AG09319 (cell line): ENCODE measurements at regions not wholly inside any gene's neighbourhood (a gene's known extent, or its start where the extent isn't known, plus 50 kb on each side); places are given as distances from the start of the nearest gene placed in this dataset.

Experiments
- DNase-seq: peaks from one replicate; pipeline ENCODE4 v3.0.0-alpha.2; 2010; ENCODE audit warnings: low read depth; ENCODE audit errors: extremely low read depth
- TF ChIP-seq, protein P1 (sequence below): IDR thresholded peaks from 2 replicates; pipeline ENCODE4 v1.5.1; 2011; ENCODE audit warnings: low read depth, mild to moderate bottlenecking, inconsistent platforms, low read length, moderate library complexity

DNA sequence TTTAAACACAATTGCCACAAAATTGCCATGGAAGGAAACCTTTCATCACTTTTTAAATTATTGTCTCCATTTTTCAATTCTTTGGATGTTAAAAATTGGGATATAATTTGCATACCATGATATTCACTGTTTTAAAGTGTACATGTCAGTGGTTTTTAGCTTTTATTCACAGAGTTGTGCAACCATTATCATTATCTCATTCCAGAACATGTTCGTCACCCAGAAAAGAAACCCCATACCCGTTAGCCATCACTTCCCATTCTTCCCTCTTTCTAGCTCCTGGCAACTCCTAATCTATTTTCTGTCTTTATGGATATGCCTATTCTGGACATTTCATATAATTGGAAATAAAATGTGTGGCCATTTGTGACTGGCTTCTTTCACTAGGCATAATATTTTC lies 260.3 kb upstream of the FERD3L start:
- DNase-seq: peak; percentile 3
- TF ChIP-seq, protein P1, sequence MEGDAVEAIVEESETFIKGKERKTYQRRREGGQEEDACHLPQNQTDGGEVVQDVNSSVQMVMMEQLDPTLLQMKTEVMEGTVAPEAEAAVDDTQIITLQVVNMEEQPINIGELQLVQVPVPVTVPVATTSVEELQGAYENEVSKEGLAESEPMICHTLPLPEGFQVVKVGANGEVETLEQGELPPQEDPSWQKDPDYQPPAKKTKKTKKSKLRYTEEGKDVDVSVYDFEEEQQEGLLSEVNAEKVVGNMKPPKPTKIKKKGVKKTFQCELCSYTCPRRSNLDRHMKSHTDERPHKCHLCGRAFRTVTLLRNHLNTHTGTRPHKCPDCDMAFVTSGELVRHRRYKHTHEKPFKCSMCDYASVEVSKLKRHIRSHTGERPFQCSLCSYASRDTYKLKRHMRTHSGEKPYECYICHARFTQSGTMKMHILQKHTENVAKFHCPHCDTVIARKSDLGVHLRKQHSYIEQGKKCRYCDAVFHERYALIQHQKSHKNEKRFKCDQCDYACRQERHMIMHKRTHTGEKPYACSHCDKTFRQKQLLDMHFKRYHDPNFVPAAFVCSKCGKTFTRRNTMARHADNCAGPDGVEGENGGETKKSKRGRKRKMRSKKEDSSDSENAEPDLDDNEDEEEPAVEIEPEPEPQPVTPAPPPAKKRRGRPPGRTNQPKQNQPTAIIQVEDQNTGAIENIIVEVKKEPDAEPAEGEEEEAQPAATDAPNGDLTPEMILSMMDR: no peak

DNA sequence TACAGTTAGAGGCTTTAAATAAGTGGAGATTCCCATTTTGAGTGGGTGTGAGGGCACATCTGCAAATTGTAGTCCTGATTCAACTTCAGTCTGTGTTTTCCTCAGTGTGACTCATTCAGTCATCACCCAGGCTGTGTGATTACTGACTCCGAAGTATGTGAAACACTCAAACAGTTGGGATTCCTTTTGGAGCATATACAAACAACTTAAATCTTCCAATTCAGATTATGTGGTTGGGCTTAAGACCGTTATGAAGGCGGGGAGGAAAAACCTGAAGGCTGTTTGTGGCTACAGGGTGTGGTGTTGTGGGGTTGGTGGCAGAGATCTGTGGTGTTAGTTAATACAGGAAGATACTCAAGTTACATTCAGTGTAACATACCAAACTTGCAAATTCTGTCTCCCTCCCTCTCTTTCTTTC lies 259.7 kb upstream of the FERD3L start:
- DNase-seq: peak; percentile 89
- TF ChIP-seq, protein P1: no peak

DNA sequence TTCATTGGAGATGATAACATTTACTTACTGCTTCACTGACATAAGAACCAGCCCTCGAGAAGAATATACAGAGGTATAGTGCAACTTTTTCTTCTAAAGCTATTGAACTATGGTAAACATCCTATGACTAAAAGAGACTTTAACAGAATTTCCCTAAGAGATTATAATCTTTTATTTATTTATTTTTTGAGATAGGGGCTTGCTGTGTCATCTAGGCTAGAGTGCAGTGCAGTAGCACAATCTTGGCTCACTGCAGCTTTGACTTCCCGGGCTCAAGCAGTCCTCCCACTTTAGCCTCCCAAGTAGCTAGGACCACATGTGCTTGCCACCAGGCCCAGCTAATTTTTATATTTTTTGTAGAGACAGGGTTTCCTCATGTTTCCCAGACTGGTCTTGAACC lies 258.5 kb upstream of the FERD3L start:
- DNase-seq: no peak
- TF ChIP-seq, protein P1: no peak

DNA sequence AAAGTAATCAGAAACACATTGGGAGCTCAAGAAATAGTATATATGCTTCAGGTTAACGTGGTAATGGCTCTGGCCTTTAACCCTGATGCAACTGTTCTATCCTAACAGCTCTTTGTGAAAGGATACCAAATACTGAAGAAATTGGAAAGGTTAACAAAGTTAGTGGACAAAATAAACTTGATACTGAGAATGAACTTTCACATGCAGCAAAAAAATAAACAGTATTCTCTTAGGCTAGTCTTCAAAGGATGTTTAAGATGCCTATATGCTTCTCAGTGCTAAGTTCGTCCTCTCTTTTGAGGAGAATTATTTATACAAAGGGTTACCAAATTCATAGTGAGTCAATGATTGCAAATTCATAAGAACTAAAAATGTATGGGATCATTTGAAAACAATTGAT lies 256.2 kb upstream of the FERD3L start:
- no peak for DNase-seq
- TF ChIP-seq, protein P1: no peak

DNA sequence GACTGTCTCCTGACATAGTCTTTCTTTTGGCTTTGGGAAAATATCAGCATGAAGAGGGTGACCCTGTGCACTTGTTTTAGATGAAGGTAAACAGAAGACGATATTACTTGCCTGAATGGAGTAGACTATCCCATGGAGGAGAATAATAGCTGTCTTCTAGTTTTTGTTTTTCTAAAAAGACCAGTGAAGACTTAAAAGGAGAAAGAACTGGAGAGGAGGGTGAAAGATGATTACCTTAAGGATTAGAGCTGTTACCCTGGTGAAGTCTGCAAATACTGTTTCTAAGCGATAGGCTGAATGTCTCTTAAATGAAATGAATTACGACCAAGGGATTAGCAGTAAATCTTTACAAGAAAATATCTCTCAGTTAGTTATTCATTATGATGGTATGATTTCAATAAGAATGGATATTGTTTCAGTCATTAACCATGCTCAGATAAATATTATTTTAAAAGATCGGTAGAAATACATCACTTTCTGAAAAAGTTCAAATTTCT lies 255.6 kb upstream of the FERD3L start:
- TF ChIP-seq, protein P1: no peak
- no peak for DNase-seq

DNA sequence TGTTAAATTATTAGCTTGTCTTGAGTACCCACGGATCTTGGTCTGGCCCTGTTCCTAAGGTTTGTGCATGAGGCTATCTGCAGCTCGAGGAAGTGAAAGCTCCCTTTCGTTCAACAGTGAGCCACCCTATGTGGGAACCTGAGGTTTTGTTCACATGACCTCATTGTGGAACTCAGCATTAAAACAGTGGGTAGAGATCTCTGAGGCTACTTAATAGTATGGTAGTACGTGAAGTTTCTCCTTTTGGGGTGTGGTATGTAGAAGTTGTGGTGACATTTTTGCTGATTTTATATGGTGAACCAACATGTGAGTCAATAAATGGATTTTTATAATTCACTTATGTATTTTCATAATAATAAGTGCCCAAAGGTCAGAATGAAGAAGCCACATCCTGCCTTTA lies 252.7 kb upstream of the FERD3L start:
- TF ChIP-seq, protein P1: no peak
- DNase-seq: no peak

DNA sequence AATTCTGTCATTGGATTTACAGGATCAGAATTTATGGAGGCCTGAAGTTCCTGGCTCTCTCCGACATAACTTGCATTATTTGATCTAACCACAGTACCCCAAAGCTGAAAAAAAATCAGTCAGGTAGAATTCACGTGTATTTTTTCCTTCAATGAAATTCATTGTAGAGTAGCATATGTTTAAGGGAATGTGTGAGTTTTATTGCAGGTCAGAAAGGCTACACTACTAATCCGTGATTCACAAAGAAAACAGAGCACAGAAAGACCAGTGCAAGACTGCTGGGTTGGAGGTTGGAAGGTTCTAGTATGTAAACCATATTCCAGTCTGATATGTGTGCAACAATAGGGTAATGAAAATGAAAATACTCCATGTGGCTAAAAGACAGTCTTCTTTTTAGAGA lies 247.0 kb upstream of the FERD3L start:
- TF ChIP-seq, protein P1: no peak
- no peak for DNase-seq
